Amniotic stem cell (primary cell): ENCODE measurements at regions not wholly inside any gene's neighbourhood (a gene's known extent, or its start where the extent isn't known, plus 50 kb on each side); places are given as distances from the start of the nearest gene placed in this dataset.

Source experiments
- DNase-seq: peaks from one replicate; lab custom pipeline; 2025; lab: John Stamatoyannopoulos, UW

- no peak for DNase-seq
Observed at GRCh38 chr20:60371384-60371783, 413.2 kb downstream of the CDH26 start.

- no peak for DNase-seq
Observed at GRCh38 chr20:60372275-60372674, 414.1 kb downstream of the CDH26 start.

- no peak for DNase-seq
Observed at GRCh38 chr20:60372822-60373221, 414.6 kb downstream of the CDH26 start.

GRCh38 chr20:60378620-60379019 is 420.4 kb downstream of the CDH26 start:
- no peak for DNase-seq

- no peak for DNase-seq
Observed at GRCh38 chr20:60381643-60382400, 423.6 kb downstream of the CDH26 start.

GRCh38 chr20:60389441-60389840 is 431.2 kb downstream of the CDH26 start:
- no peak for DNase-seq

- no peak for DNase-seq
Observed at GRCh38 chr20:60389882-60390281, 431.7 kb downstream of the CDH26 start.

GRCh38 chr20:60395991-60396390 is 437.8 kb downstream of the CDH26 start:
- DNase-seq, result no peak

- no peak for DNase-seq
Observed at GRCh38 chr20:60400567-60400966, 442.3 kb downstream of the CDH26 start.

GRCh38 chr20:60402189-60403058 is 444.2 kb downstream of the CDH26 start:
- no peak for DNase-seq

GRCh38 chr20:60403105-60403741 is 445.0 kb downstream of the CDH26 start:
- DNase-seq, result no peak

GRCh38 chr20:60407011-60407771 is 449.0 kb downstream of the CDH26 start:
- no peak for DNase-seq

GRCh38 chr20:60407938-60408337 is 449.7 kb downstream of the CDH26 start:
- no peak for DNase-seq

- no peak for DNase-seq
Observed at GRCh38 chr20:60408435-60408834, 450.2 kb downstream of the CDH26 start.

- no peak for DNase-seq
Observed at GRCh38 chr20:60410618-60411264, 452.5 kb downstream of the CDH26 start.

- DNase-seq, result no peak
Observed at GRCh38 chr20:60411813-60412212, 453.6 kb downstream of the CDH26 start.

GRCh38 chr20:60420676-60421229 is 462.5 kb downstream of the CDH26 start:
- no peak for DNase-seq

GRCh38 chr20:60422848-60423247 is 464.6 kb downstream of the CDH26 start:
- DNase-seq, result no peak

- DNase-seq, result no peak
Observed at GRCh38 chr20:60424267-60424902, 466.2 kb downstream of the CDH26 start.

GRCh38 chr20:60427516-60427915 is 469.3 kb downstream of the CDH26 start:
- DNase-seq, result no peak

GRCh38 chr20:60428651-60429050 is 470.4 kb downstream of the CDH26 start:
- DNase-seq, result no peak
